PC-3 (cell line): ENCODE measurements at regions not wholly inside any gene's neighbourhood (a gene's known extent, or its start where the extent isn't known, plus 50 kb on each side); places are given as distances from the start of the nearest gene placed in this dataset.

ENCODE experiments used
- ATAC-seq: fragments of 200-7000 bp; cut with Tn5 transposase; 2 replicates; pipeline ENCODE4 v1.9.1; 2020; ENCODE audit warnings: mild to moderate bottlenecking, moderate library complexity
- BruUV-seq: library from RNA; stranded (reverse); fragments of 400-500 nt; replicated peaks from 2 replicates; lab custom pipeline; 2021; lab: Mats Ljungman, UMichigan
- CTCF ChIA-PET: fragments of 300-600 bp; sonication (Branson Sonifier 250); formaldehyde crosslinking; loops from one replicate; lab custom pipeline; 2022; ENCODE audit warnings: antibody characterized with exemption; lab: Charles Lee
- POLR2A ChIA-PET: fragments of 300-600 bp; sonication (Branson Sonifier 250); formaldehyde crosslinking; loops from one replicate; lab custom pipeline; 2022; ENCODE audit warnings: antibody characterized with exemption; ENCODE audit not compliant: unreplicated experiment; lab: Charles Lee
- DNase-seq: peaks from one replicate; pipeline ENCODE4 v3.0.0-alpha.2; 2015
- H2AFZ ChIP-seq: fragments of 300-600 bp; sonication (generic); 2 replicates; pipeline ENCODE4 v1.6.0; 2016; ENCODE audit warnings: antibody characterized with exemption, low read length
- H3F3A ChIP-seq: fragments of 300-600 bp; sonication (generic); one replicate; pipeline ENCODE4 v1.6.0; 2017; ENCODE audit warnings: antibody characterized with exemption, low read length, control low read depth, mild to moderate bottlenecking; ENCODE audit not compliant: unreplicated experiment
- H3K27ac ChIP-seq: fragments of 300-600 bp; sonication (generic); 2 replicates; pipeline ENCODE4 v1.5.1; 2016; ENCODE audit warnings: mild to moderate bottlenecking, low read length
- H3K27me3 ChIP-seq: fragments of 300-600 bp; sonication (generic); 2 replicates; pipeline ENCODE4 v1.6.1; 2016; ENCODE audit warnings: low read length, mixed read lengths
- H3K36me3 ChIP-seq: fragments of 300-600 bp; sonication (generic); 2 replicates; pipeline ENCODE4 v1.6.1; 2016; ENCODE audit warnings: low read depth, mixed run types, low read length, mixed read lengths
- H3K4me1 ChIP-seq: fragments of 300-600 bp; sonication (generic); 2 replicates; pipeline ENCODE4 v1.5.1; 2016; ENCODE audit warnings: low read length; ENCODE audit not compliant: insufficient read depth
- H3K4me2 ChIP-seq: fragments of 300-600 bp; sonication (generic); 2 replicates; pipeline ENCODE4 v1.6.0; 2016; ENCODE audit warnings: low read length
- H3K4me3 ChIP-seq: fragments of 300-600 bp; sonication (generic); 2 replicates; pipeline ENCODE4 v1.5.1; 2016; ENCODE audit warnings: mild to moderate bottlenecking, low read length, mixed read lengths
- H3K79me2 ChIP-seq: fragments of 300-600 bp; sonication (generic); 2 replicates; pipeline ENCODE4 v1.6.1; 2017; ENCODE audit warnings: low read length, mixed read lengths
- H3K9ac ChIP-seq: fragments of 300-600 bp; sonication (generic); 2 replicates; pipeline ENCODE4 v1.6.0; 2016; ENCODE audit warnings: mild to moderate bottlenecking, low read length
- H3K9me2 ChIP-seq: fragments of 300-600 bp; sonication (generic); replicated peaks from 2 replicates; pipeline ENCODE4 v1.6.1; 2016; ENCODE audit warnings: mixed run types, low read length, mixed read lengths
- H3K9me3 ChIP-seq: fragments of 300-600 bp; sonication (generic); 2 replicates; pipeline ENCODE4 v1.6.1; 2016; ENCODE audit warnings: low read length, mixed read lengths
- H4K20me1 ChIP-seq: fragments of 300-600 bp; sonication (generic); 2 replicates; pipeline ENCODE4 v1.6.1; 2016; ENCODE audit warnings: low read length, mixed read lengths
- CTCF ChIP-seq: fragments of 300-600 bp; sonication (generic); conservative IDR thresholded peaks from 2 replicates; pipeline ENCODE4 v1.5.1; 2017; ENCODE audit warnings: antibody characterized with exemption, low read depth, mild to moderate bottlenecking, low read length
- EZH2 ChIP-seq: fragments of 300-600 bp; sonication (generic); IDR thresholded peaks from one replicate; pipeline ENCODE4 v1.6.1; 2017; ENCODE audit warnings: antibody characterized with exemption, mild to moderate bottlenecking, low read length; ENCODE audit not compliant: unreplicated experiment
- EZH2phosphoT487 ChIP-seq: fragments of 300-600 bp; sonication (generic); IDR thresholded peaks from 2 replicates; pipeline ENCODE4 v1.6.1; 2018; ENCODE audit warnings: mild to moderate bottlenecking, antibody characterized with exemption, low read length, borderline replicate concordance
- intact Hi-C: fragments of 100-400 bp; cut with micrococcal nuclease; formaldehyde crosslinking; loops from 2 replicates; pipeline ENCODE4 v1.9.0; 2023

- TF ChIP-seq CTCF: no peak
- TF ChIP-seq EZH2: no peak
- no peak for TF ChIP-seq EZH2phosphoT487
- Histone ChIP-seq H3K79me2 (no peaks in the 10 kb centered on the region), H3K36me3 (no peaks in the 10 kb centered on the region), H3K9me3 (no peaks in the 10 kb centered on the region), H3K27me3 (no peaks in the 10 kb centered on the region), H3K4me2 (no peak overlapping the region), H2AFZ (no peak overlapping the region), H3K4me3 (no peak overlapping the region), H3K4me1 (peaks cover 4% of the 10 kb centered on the region), H3F3A (no peaks in the 10 kb centered on the region), H3K9ac (no peak overlapping the region), H4K20me1 (no peaks in the 10 kb centered on the region), H3K9me2 (no peaks in the 10 kb centered on the region), H3K27ac (no peak overlapping the region)
- ATAC-seq (no peak), DNase-seq (no peak)
- no TSS peak for BruUV-seq
- intact Hi-C loops: no loop called here
- POLR2A ChIA-PET: no interaction called here
- CTCF ChIA-PET: no interaction called here
Observed at GRCh38 chr5:38775218-38775840, 70.5 kb upstream of the OSMR start.

DNA sequence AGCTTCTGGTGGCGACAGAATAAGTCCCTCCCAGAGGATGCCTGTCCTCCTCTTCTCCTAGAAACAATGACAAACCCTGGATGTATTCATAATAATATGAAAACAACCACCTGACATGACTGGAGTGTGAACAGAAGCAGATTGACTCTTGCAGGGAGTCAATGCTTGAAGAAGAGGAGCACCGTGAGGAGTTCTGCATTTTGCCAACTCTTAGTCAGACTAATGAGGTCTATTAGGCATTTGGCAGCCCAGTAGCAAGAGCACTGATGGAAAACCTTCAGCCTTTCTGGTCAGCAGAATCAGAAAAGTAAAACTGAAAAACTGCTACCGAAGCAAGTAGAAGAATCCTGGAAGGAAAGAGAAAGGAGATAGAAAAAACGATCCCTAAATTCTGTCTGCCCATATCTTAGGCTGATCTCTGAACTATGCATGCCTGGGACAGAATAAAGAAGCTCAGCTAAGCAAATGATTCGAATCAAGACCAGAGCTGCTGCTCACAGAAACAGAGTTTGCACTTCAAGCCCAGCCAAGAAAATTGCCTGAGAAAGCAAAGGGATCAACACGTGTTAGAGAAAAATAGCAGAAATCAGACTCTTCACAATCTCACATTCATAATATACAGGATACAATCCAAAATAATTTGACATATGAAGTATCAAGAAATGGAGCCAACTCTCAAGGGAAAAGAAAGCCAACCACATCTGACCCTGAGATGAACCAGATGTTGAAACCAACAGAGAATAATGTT, 69.5 kb upstream of the OSMR start:
- H3K9me2 ChIP-seq: no peaks in the 10 kb centered on the region
- no peaks in the 10 kb centered on the region for H3K27me3 ChIP-seq
- POLR2A ChIA-PET: no interaction called here
- intact Hi-C loops: no loop called here
- no peaks in the 10 kb centered on the region for H3K36me3 ChIP-seq
- CTCF ChIA-PET: no interaction called here
- peaks cover 14% of the 10 kb centered on the region for H3K4me1 ChIP-seq
- no peaks in the 10 kb centered on the region for H4K20me1 ChIP-seq
- TF ChIP-seq CTCF (no peak), EZH2phosphoT487 (no peak), EZH2 (no peak)
- no peak overlapping the region for H2AFZ ChIP-seq
- no peak overlapping the region for H3K9ac ChIP-seq
- ATAC-seq (no peak), DNase-seq (no peak)
- no TSS peak for BruUV-seq
- H3K27ac ChIP-seq: no peak overlapping the region
- no peak overlapping the region for H3K4me2 ChIP-seq
- no peak overlapping the region for H3K4me3 ChIP-seq
- no peaks in the 10 kb centered on the region for H3F3A ChIP-seq
- H3K79me2 ChIP-seq: no peaks in the 10 kb centered on the region
- no peaks in the 10 kb centered on the region for H3K9me3 ChIP-seq

- Histone ChIP-seq H3K27ac (no peak overlapping the region), H3K9me3 (no peaks in the 10 kb centered on the region), H3K4me1 (peaks cover 17% of the 10 kb centered on the region), H4K20me1 (no peaks in the 10 kb centered on the region), H3K36me3 (no peaks in the 10 kb centered on the region), H2AFZ (no peak overlapping the region), H3K4me2 (no peak overlapping the region), H3K4me3 (no peak overlapping the region), H3K27me3 (no peaks in the 10 kb centered on the region), H3K79me2 (no peaks in the 10 kb centered on the region), H3F3A (no peaks in the 10 kb centered on the region), H3K9ac (no peak overlapping the region), H3K9me2 (no peaks in the 10 kb centered on the region)
- POLR2A ChIA-PET: no interaction called here
- intact Hi-C loops: no loop called here
- DNase-seq (no peak), ATAC-seq (no peak)
- TF ChIP-seq EZH2 (no peak), EZH2phosphoT487 (no peak), CTCF (no peak)
- CTCF ChIA-PET: no interaction called here
- no TSS peak for BruUV-seq
Observed at GRCh38 chr5:38777111-38777510, 68.7 kb upstream of the OSMR start.
